GM20431 (cell line): ENCODE measurements at regions not wholly inside any gene's neighbourhood (a gene's known extent, or its start where the extent isn't known, plus 50 kb on each side); places are given as distances from the start of the nearest gene placed in this dataset.
"Not testable (repeated sequence)": the region's sequence is repeated elsewhere in the genome, so short reads cannot be mapped to it uniquely, and the experiment has no call there.

ENCODE experiments used
- in situ Hi-C: fragments of 300-500 bp; cut with MseI, MboI; formaldehyde crosslinking; loops from one replicate; pipeline ENCODE4 v1.15.0; 2020; ENCODE audit warnings: low sequenced_read_pairs; ENCODE audit not compliant: unreplicated experiment

DNA sequence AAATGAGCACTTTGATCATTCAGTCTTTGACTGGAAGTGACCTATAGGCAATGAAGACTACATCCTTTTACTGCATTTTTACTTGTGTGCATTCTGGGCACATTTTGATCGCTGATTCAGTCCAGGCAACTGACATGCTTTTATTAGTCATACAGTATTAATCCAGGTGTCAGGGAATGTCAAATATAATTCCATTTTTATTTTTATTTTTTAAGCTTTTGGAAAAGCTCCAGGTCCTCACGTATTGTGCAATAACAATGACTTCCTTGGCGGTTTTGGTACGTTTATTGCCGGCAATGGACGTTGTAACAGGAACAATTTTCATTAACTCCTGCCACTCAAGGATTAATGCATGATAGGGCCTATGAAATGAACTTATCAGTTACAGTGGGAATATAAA is 302.6 kb upstream of the PTBP2 start:
- in situ Hi-C loops, result no loop called here

DNA sequence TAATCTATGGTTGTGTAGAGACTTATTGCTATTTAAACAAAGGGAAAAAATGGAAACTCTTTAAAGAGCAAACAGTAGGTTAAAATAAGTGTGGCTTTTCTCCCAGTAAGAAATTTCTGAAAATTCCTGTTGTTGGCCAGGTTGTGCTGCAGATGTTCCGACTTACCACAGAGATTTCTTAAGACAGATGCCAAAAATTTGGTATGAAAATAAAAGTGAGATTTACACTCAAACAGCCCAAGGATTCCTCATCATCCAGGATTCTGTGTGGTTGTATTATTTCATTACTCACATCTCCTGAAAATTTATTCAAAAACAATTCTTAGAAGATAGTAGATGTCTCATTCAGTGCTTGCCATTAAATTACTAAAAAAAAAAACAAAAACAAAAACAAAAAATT is 296.7 kb upstream of the PTBP2 start:
- in situ Hi-C loops, result no loop called here

DNA sequence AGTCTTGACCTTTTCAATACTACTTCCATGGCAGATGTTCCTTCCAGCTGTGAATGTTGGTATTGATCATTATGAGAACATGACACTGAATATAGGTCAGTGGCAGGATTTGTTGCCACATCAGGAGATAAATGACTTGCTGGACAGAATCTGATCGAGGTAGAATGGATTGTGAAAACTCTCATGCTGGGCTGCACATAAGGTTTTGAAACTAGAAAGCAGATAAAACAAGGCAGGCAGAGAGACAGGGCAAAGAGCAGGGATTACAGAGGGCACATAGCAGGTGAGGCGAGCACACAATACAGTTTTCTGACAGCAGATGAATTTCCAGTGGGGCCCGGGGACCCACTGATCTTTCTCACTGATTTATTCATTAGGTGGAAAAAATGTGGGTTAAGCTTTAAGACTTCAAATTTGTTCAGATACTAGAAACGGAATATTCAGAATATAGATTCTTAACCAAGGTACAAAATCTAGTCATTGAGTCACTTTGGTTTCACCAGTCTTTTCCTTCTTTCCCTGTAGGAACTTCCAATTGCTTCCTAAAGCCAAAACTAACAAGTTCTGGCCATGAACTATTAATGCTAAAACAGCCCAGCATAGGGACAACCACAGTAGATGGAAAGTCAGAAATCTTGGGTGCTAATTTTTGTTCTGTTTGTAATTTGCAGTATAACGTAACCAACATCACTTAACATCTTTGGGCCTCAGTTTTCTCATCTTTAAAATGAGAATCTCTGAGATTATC is 296.0 kb upstream of the PTBP2 start:
- in situ Hi-C loops, result no loop called here

- in situ Hi-C loops, result no loop called here
These were observed 294.0 kb upstream of the PTBP2 start for GRCh38 chr1:96427616-96428015.

GRCh38 chr1:96445302-96445701 is 276.3 kb upstream of the PTBP2 start:
- in situ Hi-C loops, result no loop called here

GRCh38 chr1:96464066-96464465 is 257.5 kb upstream of the PTBP2 start:
- in situ Hi-C loops, result no loop called here

GRCh38 chr1:96464522-96464921 is 257.1 kb upstream of the PTBP2 start:
- in situ Hi-C loops, result no loop called here

DNA sequence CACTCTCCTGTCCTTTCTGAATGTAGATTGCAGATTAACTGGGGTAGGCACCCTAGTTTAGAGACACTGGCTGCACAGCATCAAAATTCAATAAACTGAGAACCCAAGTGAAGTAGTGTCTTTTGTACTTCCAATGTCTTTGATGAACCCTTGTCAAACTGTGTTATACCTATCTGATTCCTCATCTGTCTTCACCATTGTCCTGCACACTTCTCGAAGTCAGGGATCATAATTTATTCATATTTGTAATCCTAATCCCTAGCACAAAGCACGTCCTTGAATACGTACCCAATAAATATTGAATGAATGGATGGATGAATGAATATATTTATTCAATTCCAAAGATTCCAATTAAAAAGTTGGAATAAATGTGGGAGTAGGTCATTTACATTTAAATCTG is 256.6 kb upstream of the PTBP2 start:
- in situ Hi-C loops, result no loop called here

DNA sequence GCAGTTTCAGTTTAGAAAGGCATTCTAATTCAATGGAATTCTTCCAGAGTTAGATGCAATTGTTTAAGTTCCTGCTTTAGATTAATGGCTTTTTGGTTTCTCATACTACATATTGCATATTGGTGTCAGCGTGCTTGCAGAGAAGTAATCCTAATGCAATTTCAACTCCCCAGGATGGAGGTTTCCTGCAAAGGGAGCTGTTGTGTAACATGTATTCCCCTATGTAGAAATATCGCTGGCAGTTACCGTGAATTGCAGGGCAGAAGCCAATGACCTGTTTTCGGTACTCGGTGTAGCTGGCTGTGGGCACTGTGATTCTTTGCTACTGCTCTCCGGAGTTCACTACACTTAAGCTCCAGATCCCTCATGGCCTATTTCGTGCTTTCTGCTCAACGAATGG is 256.1 kb upstream of the PTBP2 start:
- in situ Hi-C loops, result no loop called here

- in situ Hi-C loops, result no loop called here
These were observed 254.7 kb upstream of the PTBP2 start for GRCh38 chr1:96466842-96467241.

DNA sequence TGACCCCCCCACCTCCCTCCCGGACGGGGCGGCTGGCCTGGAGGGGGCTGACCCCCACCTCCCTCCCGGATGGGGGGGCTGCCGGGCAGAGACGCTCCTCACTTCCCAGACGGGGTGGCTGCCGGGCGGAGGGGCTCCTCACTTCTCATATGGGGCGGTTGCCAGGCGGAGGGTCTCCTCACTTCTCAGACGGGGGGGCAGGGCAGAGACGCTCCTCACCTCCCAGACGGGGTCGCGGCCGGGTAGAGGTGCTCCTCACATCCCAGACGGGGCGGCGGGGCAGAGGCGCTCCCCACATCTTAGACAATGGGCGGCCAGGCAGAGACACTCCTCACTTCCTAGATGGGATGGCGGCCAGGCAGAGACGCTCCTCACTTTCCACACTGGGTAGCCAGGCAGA is 251.9 kb upstream of the PTBP2 start:
- in situ Hi-C loops, result not testable (repeated sequence)

DNA sequence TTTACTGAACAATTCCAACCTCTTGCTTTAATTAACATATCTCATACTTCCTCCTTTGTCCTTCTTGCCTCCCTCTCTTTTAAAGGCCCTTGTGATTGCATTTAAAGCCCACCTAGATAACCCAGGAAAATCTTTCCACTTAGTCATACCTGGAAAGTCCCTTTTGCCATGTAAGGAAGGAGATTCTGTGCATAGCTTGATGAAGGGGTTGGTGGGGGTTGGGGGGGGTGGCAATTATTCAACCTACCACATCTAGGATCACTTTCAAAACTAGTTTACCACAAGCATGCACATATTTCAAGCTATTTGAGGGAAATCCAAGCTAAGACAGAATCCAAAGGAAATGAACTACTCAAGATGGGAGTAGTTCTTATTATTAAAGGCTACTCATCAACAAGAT is 249.1 kb upstream of the PTBP2 start:
- in situ Hi-C loops, result no loop called here

GRCh38 chr1:96473791-96474434 is 247.7 kb upstream of the PTBP2 start:
- in situ Hi-C loops, result no loop called here

DNA sequence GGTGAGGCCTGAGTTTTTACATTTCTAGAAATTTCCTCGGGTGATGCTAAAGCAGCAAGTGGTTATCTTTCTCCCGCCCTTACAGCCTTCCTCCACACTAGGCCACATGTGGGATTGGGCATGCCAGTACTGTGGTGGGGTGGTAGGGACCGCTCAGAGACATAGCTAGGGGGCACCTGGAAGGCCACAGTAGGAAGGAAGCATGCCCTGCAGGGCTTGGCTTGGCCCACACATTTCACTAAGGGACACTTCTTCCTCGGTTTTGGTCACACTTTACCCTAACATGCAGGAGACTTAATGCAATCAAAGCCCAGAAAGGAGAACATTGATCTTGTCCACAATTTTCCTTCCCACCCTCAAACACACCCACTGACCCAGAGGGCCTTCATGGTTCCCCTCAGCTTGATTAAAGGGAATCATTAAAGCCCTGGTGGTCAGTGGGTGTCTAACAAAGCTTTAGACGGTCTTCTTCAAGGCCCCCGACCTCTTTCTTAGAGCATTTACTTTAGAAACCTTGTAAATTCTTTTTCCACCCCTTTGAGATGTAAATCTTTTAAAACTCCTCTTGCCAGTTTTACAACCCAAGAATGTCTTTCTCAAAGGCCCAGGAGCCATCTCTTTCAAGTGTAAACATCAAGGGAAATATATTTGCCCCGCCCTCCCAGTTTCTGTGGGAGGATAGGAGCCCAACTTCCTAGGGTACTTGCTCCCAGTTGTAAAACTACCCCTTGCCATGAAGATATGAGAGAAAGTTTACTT is 246.4 kb upstream of the PTBP2 start:
- in situ Hi-C loops, result no loop called here

DNA sequence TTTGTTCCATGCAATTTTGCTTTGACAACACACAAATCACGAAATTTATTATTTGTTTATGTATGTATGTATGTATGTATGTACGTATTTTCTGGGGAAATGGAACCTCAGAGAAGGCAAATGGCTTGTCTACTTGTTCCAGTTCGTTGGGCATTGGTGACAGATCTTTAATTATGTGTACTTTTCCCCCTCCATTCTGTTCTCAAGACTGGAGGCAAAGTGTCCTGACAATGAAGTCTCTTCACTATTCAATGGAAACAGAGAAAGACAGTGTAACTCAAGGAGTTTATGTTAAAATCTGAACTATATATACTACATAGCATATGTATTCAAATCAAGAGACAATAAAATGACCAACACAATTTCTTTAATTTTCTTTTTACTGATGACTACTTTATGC is 245.7 kb upstream of the PTBP2 start:
- in situ Hi-C loops, result no loop called here

DNA sequence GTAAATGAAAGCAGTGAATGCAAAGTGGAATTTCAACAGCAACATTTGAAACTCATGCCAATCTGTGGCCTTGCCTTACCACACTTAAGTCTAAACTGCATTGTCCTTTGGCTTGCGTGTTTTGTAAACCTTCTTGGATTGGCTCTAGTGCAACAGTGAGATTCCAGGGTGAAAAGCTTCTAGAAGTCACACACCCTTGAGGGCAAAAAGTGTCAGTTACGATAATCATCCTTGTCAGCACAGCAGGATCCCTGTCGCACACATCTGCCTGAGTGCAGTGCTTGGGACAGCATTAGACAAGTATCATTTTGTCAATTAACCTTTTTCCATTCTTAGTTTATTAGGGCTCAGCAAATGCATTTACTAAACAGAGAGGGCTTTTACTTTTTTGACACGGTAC is 243.4 kb upstream of the PTBP2 start:
- in situ Hi-C loops, result no loop called here

GRCh38 chr1:96481409-96481808 is 240.2 kb upstream of the PTBP2 start:
- in situ Hi-C loops, result no loop called here

DNA sequence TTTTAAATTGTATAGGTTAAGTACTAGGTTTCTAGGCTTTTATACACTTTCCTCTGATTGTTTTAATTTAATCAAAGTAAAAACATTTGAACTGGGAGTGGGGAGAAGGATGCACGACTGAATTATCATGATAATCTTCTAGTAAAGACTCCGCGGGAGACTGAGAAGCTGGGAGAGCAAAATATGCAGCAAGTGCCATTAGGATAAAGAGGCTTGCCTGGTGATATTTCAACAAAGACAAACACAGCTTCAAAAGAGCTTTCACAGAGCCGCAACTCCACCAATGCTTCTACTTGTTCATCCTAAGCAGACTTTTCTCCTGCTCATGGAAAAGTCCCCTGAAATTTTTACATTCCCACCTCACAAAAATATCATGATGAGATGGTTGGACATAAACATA is 239.0 kb upstream of the PTBP2 start:
- in situ Hi-C loops, result no loop called here

GRCh38 chr1:96487394-96487793 is 234.2 kb upstream of the PTBP2 start:
- in situ Hi-C loops, result no loop called here

- in situ Hi-C loops, result no loop called here
These were observed 233.6 kb upstream of the PTBP2 start for GRCh38 chr1:96487971-96488370.

GRCh38 chr1:96488777-96489176 is 232.8 kb upstream of the PTBP2 start:
- in situ Hi-C loops, result no loop called here
